ENCODE measurements at regions not wholly inside any gene's neighbourhood (a gene's known extent, or its start where the extent isn't known, plus 50 kb on each side); places are given as distances from the start of the nearest gene placed in this dataset.

- DNase-seq: no peak
Observed at GRCh38 chr1:98103617-98104285, 182.9 kb upstream of the DPYD start.

GRCh38 chr1:98102345-98103030 lies 181.7 kb upstream of the DPYD start:
- no peak for DNase-seq

GRCh38 chr1:98101364-98101763 lies 180.5 kb upstream of the DPYD start:
- DNase-seq: no peak

GRCh38 chr1:98099501-98099900 lies 178.7 kb upstream of the DPYD start:
- no peak for DNase-seq

- DNase-seq: no peak
Observed at GRCh38 chr1:98098473-98098872, 177.6 kb upstream of the DPYD start.

- no peak for DNase-seq
Observed at GRCh38 chr1:98090351-98090750, 169.5 kb upstream of the DPYD start.

- no peak for DNase-seq
Observed at GRCh38 chr1:98088381-98088780, 167.5 kb upstream of the DPYD start.

GRCh38 chr1:98086796-98087441 lies 166.1 kb upstream of the DPYD start:
- no peak for DNase-seq

GRCh38 chr1:98086156-98086555 lies 165.3 kb upstream of the DPYD start:
- DNase-seq: no peak

- DNase-seq: no peak
Observed at GRCh38 chr1:98084188-98084587, 163.4 kb upstream of the DPYD start.

- DNase-seq: no peak
Observed at GRCh38 chr1:98081944-98082343, 161.1 kb upstream of the DPYD start.

- no peak for DNase-seq
Observed at GRCh38 chr1:98078596-98078995, 157.8 kb upstream of the DPYD start.

GRCh38 chr1:98077691-98078090 lies 156.9 kb upstream of the DPYD start:
- no peak for DNase-seq

- DNase-seq: no peak
Observed at GRCh38 chr1:98075626-98076025, 154.8 kb upstream of the DPYD start.

- DNase-seq: no peak
Observed at GRCh38 chr1:98073823-98074222, 153.0 kb upstream of the DPYD start.

- no peak for DNase-seq
Observed at GRCh38 chr1:98073106-98073505, 152.3 kb upstream of the DPYD start.

- DNase-seq: no peak
Observed at GRCh38 chr1:98072047-98072446, 151.2 kb upstream of the DPYD start.

GRCh38 chr1:98068016-98068415 lies 147.2 kb upstream of the DPYD start:
- DNase-seq: no peak

- DNase-seq: no peak
Observed at GRCh38 chr1:98066911-98067310, 146.1 kb upstream of the DPYD start.

GRCh38 chr1:98059620-98060019 lies 138.8 kb upstream of the DPYD start:
- DNase-seq: no peak

GRCh38 chr1:98058676-98059075 lies 137.8 kb upstream of the DPYD start:
- no peak for DNase-seq

- DNase-seq: no peak
Observed at GRCh38 chr1:98057236-98057910, 136.5 kb upstream of the DPYD start.

GRCh38 chr1:98056781-98057180 lies 135.9 kb upstream of the DPYD start:
- no peak for DNase-seq

GRCh38 chr1:98055457-98055856 lies 134.6 kb upstream of the DPYD start:
- no peak for DNase-seq

Data from activated CD8-positive, alpha-beta memory T cell treated with anti-CD3 and anti-CD28 coated beads for 24 hours (primary cell).